ENCODE measurements at regions not wholly inside any gene's neighbourhood (a gene's known extent, or its start where the extent isn't known, plus 50 kb on each side); places are given as distances from the start of the nearest gene placed in this dataset.
"Not testable (repeated sequence)": the region's sequence is repeated elsewhere in the genome, so short reads cannot be mapped to it uniquely, and the experiment has no call there.

DNA sequence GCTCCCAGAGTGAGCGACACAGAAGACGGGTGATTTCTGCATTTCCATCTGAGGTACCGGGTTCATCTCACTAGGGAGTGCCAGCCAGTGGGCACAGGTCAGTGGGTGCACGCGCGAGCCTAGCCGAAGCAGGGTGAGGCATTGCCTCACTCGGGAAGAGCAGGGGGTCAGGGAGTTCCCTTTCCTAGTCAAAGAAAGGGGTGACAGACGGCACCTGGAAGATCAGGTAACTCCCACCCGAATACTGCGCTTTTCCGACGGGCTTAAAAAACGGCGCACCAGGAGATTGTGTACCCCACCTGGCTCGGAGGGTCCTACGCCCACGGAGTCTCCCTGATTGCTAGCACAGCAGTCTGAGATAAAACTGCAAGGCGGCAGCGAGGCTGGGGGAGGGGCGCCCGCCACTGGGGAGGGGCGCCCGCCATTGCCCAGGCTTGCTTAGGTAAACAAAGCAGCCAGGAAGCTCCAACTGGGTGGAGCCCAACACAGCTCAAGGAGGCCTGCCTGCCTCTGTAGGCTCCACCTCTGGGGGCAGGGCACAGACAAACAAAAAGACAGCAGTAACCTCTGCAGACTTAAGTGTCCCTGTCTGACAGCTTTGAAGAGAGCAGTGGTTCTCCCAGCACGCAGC, 979.1 kb upstream of the COX7C start:
- CTCF ChIA-PET (ENCODE audit: low intra/inter-chr PET ratio, low total read pairs): not testable (repeated sequence)

GRCh38 chr5:85646036-85646435, 971.7 kb upstream of the COX7C start:
- Histone ChIP-seq H3K27ac (ENCODE audit: extremely low read length, insufficient read depth, low read length) (no peak overlapping the region), H3K79me2 (ENCODE audit: insufficient read depth, low read length) (no peaks in the 10 kb centered on the region), H3K36me3 (replicated peaks in 1 of 2; ENCODE audit: control insufficient read depth in 1 of 2, insufficient read depth in 2 of 2, low read length in 2 of 2) (no peaks in the 10 kb centered on the region), H2AFZ (ENCODE audit: low read length) (no peak overlapping the region), H3K9ac (ENCODE audit: insufficient read depth, low read depth, low read length) (no peak overlapping the region), H3K4me3 (replicated peaks in 1 of 3; ENCODE audit: insufficient read depth in 1 of 3, low read depth in 2 of 3, low read length in 3 of 3) (no peak overlapping the region), H3K4me1 (ENCODE audit: insufficient read depth, low read length) (no peaks in the 10 kb centered on the region), H4K20me1 (ENCODE audit: insufficient read depth, low read length) (no peaks in the 10 kb centered on the region), H3K4me2 (ENCODE audit: low read depth, low read length) (no peak overlapping the region), H3K27me3 (ENCODE audit: control insufficient read depth in 1 of 2, insufficient read depth in 2 of 2, low read length in 2 of 2) (no peaks in the 10 kb centered on the region), H3K9me3 (ENCODE audit: low read length) (no peaks in the 10 kb centered on the region)
- no peak for TF ChIP-seq ZNF143 (CRISPR knock-in tag; IDR thresholded peaks at IDR 0.05)
- 33% methylated on average over 7 of the region's 7 CpGs for WGBS (ENCODE audit: low lambda C conversion rate)
- ATAC-seq (no peak), DNase-seq (ENCODE audit: low spot score) (no peak), FAIRE-seq (no peak)
- ChIA-PET CTCF (ENCODE audit: low intra/inter-chr PET ratio, low total read pairs) (no interaction called here), POLR2A (no interaction called here)
- intact Hi-C loops (cut with micrococcal nuclease; ENCODE audit: unreplicated experiment) (no loop called here), in situ Hi-C loops (cut with HindIII; ENCODE audit: extremely low pct_ligation_motif_present, low pct_unique_long_range_greater_than_20kb) (no loop called here)
- BruUV-seq (replicated peaks): no TSS peak

More for the DNA sequence above, 979.1 kb upstream of the COX7C start:
- 69% methylated on average over 15 of the region's 25 CpGs for WGBS (ENCODE audit: low lambda C conversion rate)
- in situ Hi-C loops (cut with HindIII; ENCODE audit: extremely low pct_ligation_motif_present, low pct_unique_long_range_greater_than_20kb); H3K27me3 ChIP-seq (ENCODE audit: control insufficient read depth in 1 of 2, insufficient read depth in 2 of 2, low read length in 2 of 2); DNase-seq (ENCODE audit: low spot score); H2AFZ ChIP-seq (ENCODE audit: low read length); H3K79me2 ChIP-seq (ENCODE audit: insufficient read depth, low read length); FAIRE-seq; H3K36me3 ChIP-seq (replicated peaks in 1 of 2; ENCODE audit: control insufficient read depth in 1 of 2, insufficient read depth in 2 of 2, low read length in 2 of 2); ATAC-seq; POLR2A ChIA-PET; H3K4me3 ChIP-seq (replicated peaks in 1 of 3; ENCODE audit: insufficient read depth in 1 of 3, low read depth in 2 of 3, low read length in 3 of 3); H3K27ac ChIP-seq (ENCODE audit: extremely low read length, insufficient read depth, low read length); H3K4me1 ChIP-seq (ENCODE audit: insufficient read depth, low read length); intact Hi-C loops (cut with micrococcal nuclease; ENCODE audit: unreplicated experiment); BruUV-seq (replicated peaks); H3K9me3 ChIP-seq (ENCODE audit: low read length); H4K20me1 ChIP-seq (ENCODE audit: insufficient read depth, low read length); H3K9ac ChIP-seq (ENCODE audit: insufficient read depth, low read depth, low read length): not testable (repeated sequence)
- peak overlapping the region; percentile 32 for H3K4me2 ChIP-seq (ENCODE audit: low read depth, low read length)

- no peak overlapping the region for H3K9ac ChIP-seq (ENCODE audit: insufficient read depth, low read depth, low read length)
- no peaks in the 10 kb centered on the region for H3K27me3 ChIP-seq (ENCODE audit: control insufficient read depth in 1 of 2, insufficient read depth in 2 of 2, low read length in 2 of 2)
- no peaks in the 10 kb centered on the region for H3K9me3 ChIP-seq (ENCODE audit: low read length)
- H3K79me2 ChIP-seq (ENCODE audit: insufficient read depth, low read length): no peaks in the 10 kb centered on the region
- CTCF ChIA-PET (ENCODE audit: low intra/inter-chr PET ratio, low total read pairs): no interaction called here
- WGBS (ENCODE audit: low lambda C conversion rate): 56% methylated on average over 2 of the region's 2 CpGs
- no peak overlapping the region for H3K4me2 ChIP-seq (ENCODE audit: low read depth, low read length)
- H3K27ac ChIP-seq (ENCODE audit: extremely low read length, insufficient read depth, low read length): no peak overlapping the region
- intact Hi-C loops (cut with micrococcal nuclease; ENCODE audit: unreplicated experiment): no loop called here
- POLR2A ChIA-PET: no interaction called here
- in situ Hi-C loops (cut with HindIII; ENCODE audit: extremely low pct_ligation_motif_present, low pct_unique_long_range_greater_than_20kb): no loop called here
- no peak for DNase-seq (ENCODE audit: low spot score)
- H3K4me1 ChIP-seq (ENCODE audit: insufficient read depth, low read length): no peaks in the 10 kb centered on the region
- H4K20me1 ChIP-seq (ENCODE audit: insufficient read depth, low read length): no peaks in the 10 kb centered on the region
- ATAC-seq: no peak
- no peaks in the 10 kb centered on the region for H3K36me3 ChIP-seq (replicated peaks in 1 of 2; ENCODE audit: control insufficient read depth in 1 of 2, insufficient read depth in 2 of 2, low read length in 2 of 2)
- BruUV-seq (replicated peaks): no TSS peak
- no peak for FAIRE-seq
- H3K4me3 ChIP-seq (replicated peaks in 1 of 3; ENCODE audit: insufficient read depth in 1 of 3, low read depth in 2 of 3, low read length in 3 of 3): no peak overlapping the region
- no peak overlapping the region for H2AFZ ChIP-seq (ENCODE audit: low read length)
- TF ChIP-seq MED1 (CRISPR knock-in tag; IDR thresholded peaks at IDR 0.05) (no peak), MTA1 (CRISPR knock-in tag; IDR thresholded peaks at IDR 0.05; ENCODE audit: borderline replicate concordance) (no peak), ZNF639 (CRISPR knock-in tag; conservative IDR thresholded peaks at IDR 0.05) (no peak), ZNF605 (CRISPR knock-in tag; IDR thresholded peaks at IDR 0.05) (no peak), ATF7-NPFF (CRISPR knock-in tag; IDR thresholded peaks at IDR 0.05; ENCODE audit: low read depth) (no peak), E2F1 (CRISPR knock-in tag; IDR thresholded peaks at IDR 0.05) (no peak), ZSCAN29 (CRISPR knock-in tag; conservative IDR thresholded peaks at IDR 0.05) (no peak), TFDP2 (CRISPR knock-in tag; IDR thresholded peaks at IDR 0.05) (no peak)
Observed at GRCh38 chr5:85646641-85647040, 971.1 kb upstream of the COX7C start.

All from HepG2 (cell line).